Vagina (tissue), 2 donors: ENCODE measurements at regions not wholly inside any gene's neighbourhood (a gene's known extent, or its start where the extent isn't known, plus 50 kb on each side); places are given as distances from the start of the nearest gene placed in this dataset.

Experiments used
- DNase-seq, 2 donors: peaks; one replicate each; pipeline ENCODE4 v3.0.0-alpha.2; 2017; ENCODE audit errors: extremely low spot score in 2 of 2
- H3K27ac ChIP-seq: fragments of 200-600 bp; sonication (generic); one replicate; pipeline ENCODE4 v1.5.1; 2019
- H3K27me3 ChIP-seq: fragments of 200-600 bp; sonication (generic); one replicate; pipeline ENCODE4 v1.5.1; 2019
- H3K36me3 ChIP-seq, 2 donors: fragments of 200-600 bp; sonication (generic); one replicate each; pipeline ENCODE4 v1.5.1; 2017 to 2019
- H3K4me1 ChIP-seq: fragments of 200-600 bp; sonication (generic); one replicate; pipeline ENCODE4 v1.5.1; 2019
- H3K4me3 ChIP-seq, 2 donors: fragments of 200-600 bp; sonication (generic); 1 replicate in 1 of 2; 2 replicates in 1 of 2; pipeline ENCODE4 v1.5.1; 2016 to 2019
- H3K9me3 ChIP-seq: fragments of 200-600 bp; sonication (generic); one replicate; pipeline ENCODE4 v1.5.1; 2019
- POLR2A ChIP-seq, 2 donors: fragments of 450-650 bp; IDR thresholded peaks; one replicate each; pipeline ENCODE4 v1.6.1; 2017; ENCODE audit warnings: antibody characterized with exemption in 2 of 2, mild to moderate bottlenecking in 2 of 2, moderate library complexity in 2 of 2
- POLR2AphosphoS5 ChIP-seq, 2 donors: sonication (generic); formaldehyde crosslinking; IDR thresholded peaks; one replicate each; pipeline ENCODE4 v1.9.0; 2017; ENCODE audit warnings: antibody characterized with exemption in 2 of 2, mild to moderate bottlenecking in 2 of 2, low read depth in 1 of 2; ENCODE audit not compliant: insufficient read depth in 1 of 2
- intact Hi-C: fragments of 100-400 bp; cut with DNase I; formaldehyde crosslinking; loops from one replicate; pipeline ENCODE4 v1.15.1; 2023
- TF ChIP-seq, protein P1 (sequence below), 3 experiments: fragments of 450-650 bp in 2 of 3; fragments of 200-600 bp in 1 of 3; sonication (generic) in 1 of 3; IDR thresholded peaks; one replicate each; pipeline ENCODE4 v1.5.1; 2017 to 2019; ENCODE audit warnings: antibody characterized with exemption in 3 of 3, mild to moderate bottlenecking in 2 of 3, moderate library complexity in 2 of 3

DNA sequence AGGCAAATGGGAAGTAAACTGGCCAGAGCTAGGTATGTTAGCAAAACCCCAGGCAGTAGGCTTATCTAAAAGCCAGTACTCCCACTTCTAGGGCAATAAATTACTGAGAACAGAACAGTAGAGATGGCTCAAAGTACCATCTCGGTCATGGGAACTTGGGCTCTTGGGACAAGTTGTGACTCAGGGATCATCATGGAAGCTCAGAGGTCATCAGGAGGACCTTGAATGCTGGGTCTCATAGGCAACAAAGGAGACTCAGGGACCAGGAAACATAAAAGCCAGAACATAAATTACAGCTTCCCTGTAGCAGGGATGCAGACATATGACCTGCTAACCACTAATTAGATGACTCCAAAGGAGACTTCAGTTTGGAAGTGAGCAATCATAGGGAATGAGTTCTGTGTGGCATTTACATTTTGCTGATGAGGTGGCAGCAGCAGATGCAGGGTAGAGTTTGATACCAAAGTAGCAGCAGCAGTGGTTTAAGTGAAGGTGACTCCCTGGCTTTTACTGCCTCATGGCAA is 97.6 kb upstream of the SCAF11 start:
- Histone ChIP-seq H3K27me3 (no peaks in the 10 kb centered on the region), H3K4me1 (no peaks in the 10 kb centered on the region), H3K4me3 (no peak overlapping the region), H3K27ac (no peak overlapping the region), H3K36me3 (no peaks in the 10 kb centered on the region), H3K9me3 (no peaks in the 10 kb centered on the region)
- intact Hi-C loops: no loop called here
- TF ChIP-seq, protein P1, sequence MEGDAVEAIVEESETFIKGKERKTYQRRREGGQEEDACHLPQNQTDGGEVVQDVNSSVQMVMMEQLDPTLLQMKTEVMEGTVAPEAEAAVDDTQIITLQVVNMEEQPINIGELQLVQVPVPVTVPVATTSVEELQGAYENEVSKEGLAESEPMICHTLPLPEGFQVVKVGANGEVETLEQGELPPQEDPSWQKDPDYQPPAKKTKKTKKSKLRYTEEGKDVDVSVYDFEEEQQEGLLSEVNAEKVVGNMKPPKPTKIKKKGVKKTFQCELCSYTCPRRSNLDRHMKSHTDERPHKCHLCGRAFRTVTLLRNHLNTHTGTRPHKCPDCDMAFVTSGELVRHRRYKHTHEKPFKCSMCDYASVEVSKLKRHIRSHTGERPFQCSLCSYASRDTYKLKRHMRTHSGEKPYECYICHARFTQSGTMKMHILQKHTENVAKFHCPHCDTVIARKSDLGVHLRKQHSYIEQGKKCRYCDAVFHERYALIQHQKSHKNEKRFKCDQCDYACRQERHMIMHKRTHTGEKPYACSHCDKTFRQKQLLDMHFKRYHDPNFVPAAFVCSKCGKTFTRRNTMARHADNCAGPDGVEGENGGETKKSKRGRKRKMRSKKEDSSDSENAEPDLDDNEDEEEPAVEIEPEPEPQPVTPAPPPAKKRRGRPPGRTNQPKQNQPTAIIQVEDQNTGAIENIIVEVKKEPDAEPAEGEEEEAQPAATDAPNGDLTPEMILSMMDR (IDR thresholded peaks at IDR 0.05): no peak
- TF ChIP-seq POLR2AphosphoS5 (IDR thresholded peaks at IDR 0.05; ENCODE audit: insufficient read depth in 1 of 2, low read depth in 1 of 2) (no peak), POLR2A (IDR thresholded peaks at IDR 0.05) (no peak)
- DNase-seq: no peak

DNA sequence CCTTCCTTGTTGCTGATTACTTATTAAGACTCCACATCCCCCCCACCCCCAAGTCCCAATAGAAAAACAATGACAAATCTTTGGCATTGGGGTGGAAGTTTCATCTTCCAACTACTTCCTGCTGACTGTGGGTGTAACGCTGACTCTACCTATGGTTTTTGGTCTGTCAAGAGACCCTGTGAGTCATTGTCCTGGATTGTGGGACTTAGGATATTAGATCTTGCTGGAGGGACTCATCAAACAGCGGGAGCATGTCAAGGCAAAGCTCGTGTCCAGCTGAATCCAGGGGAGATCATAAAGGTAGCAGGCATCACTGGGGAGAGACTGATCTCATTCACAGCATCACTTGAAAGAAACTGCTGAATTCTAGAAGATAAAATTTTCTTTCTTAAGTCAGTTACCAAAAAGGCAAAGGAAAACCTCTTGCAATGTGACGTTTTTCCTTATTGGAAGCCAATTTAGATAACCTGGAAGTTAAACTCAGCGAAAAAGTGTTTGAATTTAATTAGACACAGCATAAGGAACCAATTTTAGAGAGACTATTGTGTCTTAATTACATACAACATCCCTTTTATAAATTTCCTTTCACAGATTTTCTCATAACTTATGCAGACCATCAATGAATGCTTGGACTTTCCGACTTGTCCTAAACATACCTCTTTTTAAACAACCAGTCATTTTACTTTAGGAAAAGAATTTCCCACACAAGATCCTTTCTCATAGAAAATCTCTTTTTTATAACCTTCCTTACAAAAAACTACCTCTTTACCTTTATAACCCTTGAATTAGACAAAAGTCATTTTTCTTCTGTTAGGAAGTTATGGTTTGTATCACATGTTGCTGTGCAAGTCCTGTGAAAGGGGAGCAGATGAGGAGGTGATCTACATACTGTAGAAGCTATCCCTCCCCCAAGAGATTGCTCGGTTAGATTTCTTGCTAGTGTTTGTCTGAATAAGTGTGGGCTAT is 94.6 kb upstream of the SCAF11 start:
- no peaks in the 10 kb centered on the region for H3K9me3 ChIP-seq
- H3K4me3 ChIP-seq: no peak overlapping the region
- TF ChIP-seq POLR2AphosphoS5 (IDR thresholded peaks at IDR 0.05; ENCODE audit: insufficient read depth in 1 of 2, low read depth in 1 of 2) (no peak), POLR2A (IDR thresholded peaks at IDR 0.05) (no peak)
- TF ChIP-seq, protein P1 (IDR thresholded peaks at IDR 0.05): no peak
- DNase-seq: no peak
- H3K4me1 ChIP-seq: no peaks in the 10 kb centered on the region
- intact Hi-C loops: no loop called here
- H3K27ac ChIP-seq: no peak overlapping the region
- H3K27me3 ChIP-seq: no peaks in the 10 kb centered on the region
- H3K36me3 ChIP-seq: no peaks in the 10 kb centered on the region

DNA sequence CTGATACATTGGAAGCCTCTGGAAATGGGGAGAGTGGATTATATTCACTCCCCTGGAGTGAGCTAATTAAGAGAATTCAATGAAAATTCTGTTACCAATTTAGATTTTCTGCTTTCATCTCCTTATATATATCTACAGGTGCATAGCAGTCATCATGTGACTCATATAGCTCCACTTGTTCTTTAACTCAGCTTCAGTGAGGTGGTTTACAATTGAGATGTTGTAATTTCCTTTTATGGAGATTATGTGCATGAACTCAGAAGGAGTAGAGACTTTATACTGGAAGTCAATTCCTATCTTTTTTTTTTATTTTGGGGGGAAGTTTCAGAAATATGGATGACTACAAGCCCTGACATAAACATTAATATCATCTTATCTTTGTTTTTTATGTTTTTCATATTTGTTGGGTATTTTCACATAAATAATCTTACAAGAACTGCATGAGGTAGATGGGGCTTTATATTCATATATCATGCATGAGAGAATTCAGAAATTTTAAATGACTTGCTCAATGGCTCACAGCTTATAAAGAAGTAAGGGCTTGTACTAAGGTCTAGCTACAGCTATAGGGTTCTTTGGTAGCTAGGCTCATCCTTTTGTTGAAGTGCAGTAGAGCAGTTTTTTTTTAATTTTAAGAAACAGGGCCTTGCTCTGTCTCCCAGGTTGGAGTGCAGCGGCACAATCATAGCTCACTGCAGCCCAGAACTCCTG is 92.3 kb upstream of the SCAF11 start:
- TF ChIP-seq POLR2A (IDR thresholded peaks at IDR 0.05): no peak
- TF ChIP-seq, protein P1 (IDR thresholded peaks at IDR 0.05): no peak
- TF ChIP-seq POLR2AphosphoS5 (IDR thresholded peaks at IDR 0.05; ENCODE audit: insufficient read depth in 1 of 2, low read depth in 1 of 2): no peak
- H3K36me3 ChIP-seq: no peaks in the 10 kb centered on the region
- no peak overlapping the region for H3K27ac ChIP-seq
- intact Hi-C loops: no loop called here
- H3K4me3 ChIP-seq: no peak overlapping the region
- H3K4me1 ChIP-seq: no peaks in the 10 kb centered on the region
- no peaks in the 10 kb centered on the region for H3K9me3 ChIP-seq
- no peak for DNase-seq
- H3K27me3 ChIP-seq: no peaks in the 10 kb centered on the region

DNA sequence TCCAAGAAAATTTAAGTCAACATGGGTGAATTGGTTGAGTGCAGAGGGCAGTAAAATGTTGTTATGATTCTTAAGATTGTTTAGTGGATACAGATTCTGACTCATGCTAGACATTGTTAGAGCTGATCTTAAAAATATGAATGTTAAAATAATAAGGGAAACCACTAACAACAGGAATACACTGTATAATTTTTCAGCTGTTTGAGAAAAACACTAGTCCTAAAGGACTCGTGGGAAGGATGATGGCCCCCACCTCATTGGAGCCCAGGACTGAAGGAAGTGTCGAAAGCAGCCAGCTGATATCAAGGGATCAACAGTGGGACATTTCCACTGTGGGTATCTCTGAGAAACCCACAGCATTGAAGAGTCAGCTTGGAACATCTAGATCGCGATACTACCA is 82.9 kb upstream of the SCAF11 start:
- no peak for DNase-seq
- no peak overlapping the region for H3K27ac ChIP-seq
- no peaks in the 10 kb centered on the region for H3K9me3 ChIP-seq
- H3K4me3 ChIP-seq: no peak overlapping the region
- H3K27me3 ChIP-seq: no peaks in the 10 kb centered on the region
- TF ChIP-seq POLR2A (IDR thresholded peaks at IDR 0.05) (no peak), POLR2AphosphoS5 (IDR thresholded peaks at IDR 0.05; ENCODE audit: insufficient read depth in 1 of 2, low read depth in 1 of 2) (no peak)
- TF ChIP-seq, protein P1 (IDR thresholded peaks at IDR 0.05): no peak
- no peaks in the 10 kb centered on the region for H3K4me1 ChIP-seq
- intact Hi-C loops: no loop called here
- no peaks in the 10 kb centered on the region for H3K36me3 ChIP-seq
